GM18870 (cell line): ENCODE measurements at regions not wholly inside any gene's neighbourhood (a gene's known extent, or its start where the extent isn't known, plus 50 kb on each side); places are given as distances from the start of the nearest gene placed in this dataset.
"Not testable (repeated sequence)": the region's sequence is repeated elsewhere in the genome, so short reads cannot be mapped to it uniquely, and the experiment has no call there.

Experiments
- ATAC-seq: cut with Tn5 transposase; IDR thresholded peaks from one replicate; pipeline ENCODE4 v1.9.1; 2021; ENCODE audit warnings: moderate library complexity; ENCODE audit not compliant: unreplicated experiment

DNA sequence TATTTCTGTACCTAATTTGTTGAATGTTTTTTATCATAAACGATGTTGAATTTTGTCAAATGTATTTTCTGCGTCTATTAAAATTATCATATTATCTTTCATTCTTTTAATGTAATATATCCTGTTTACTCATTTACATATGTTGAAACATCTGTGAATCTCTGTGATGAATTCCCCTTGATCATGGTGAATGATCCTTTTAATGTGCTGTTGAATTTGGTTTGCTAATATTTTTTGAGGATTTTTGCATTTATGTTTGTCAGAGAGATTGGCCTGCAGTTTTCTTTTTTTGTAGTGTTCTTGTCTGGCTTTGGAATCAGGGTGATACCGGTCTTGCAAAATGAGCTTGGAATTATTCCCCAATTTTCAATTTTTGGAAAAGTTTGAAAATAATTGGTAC lies 569.3 kb upstream of the CCDC179 start:
- no peak for ATAC-seq

DNA sequence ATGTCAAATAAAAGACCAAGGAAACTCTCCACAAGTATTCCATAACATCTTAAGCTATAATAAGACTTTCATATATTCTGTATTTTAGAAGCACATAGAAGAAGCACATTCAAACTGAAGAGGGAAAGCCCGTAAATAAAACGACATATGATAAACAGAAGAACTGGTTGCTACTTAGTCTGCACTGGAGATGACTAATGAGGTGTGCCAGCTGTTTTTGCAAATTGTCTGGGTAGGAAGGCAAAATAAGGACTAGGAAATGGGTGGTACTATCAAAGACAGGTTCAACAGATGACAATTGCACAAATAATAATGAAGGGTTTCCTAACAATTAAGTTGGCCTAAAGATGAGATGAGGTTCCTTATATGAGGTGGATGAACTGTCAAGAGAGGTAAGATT lies 593.2 kb upstream of the CCDC179 start:
- no peak for ATAC-seq

DNA sequence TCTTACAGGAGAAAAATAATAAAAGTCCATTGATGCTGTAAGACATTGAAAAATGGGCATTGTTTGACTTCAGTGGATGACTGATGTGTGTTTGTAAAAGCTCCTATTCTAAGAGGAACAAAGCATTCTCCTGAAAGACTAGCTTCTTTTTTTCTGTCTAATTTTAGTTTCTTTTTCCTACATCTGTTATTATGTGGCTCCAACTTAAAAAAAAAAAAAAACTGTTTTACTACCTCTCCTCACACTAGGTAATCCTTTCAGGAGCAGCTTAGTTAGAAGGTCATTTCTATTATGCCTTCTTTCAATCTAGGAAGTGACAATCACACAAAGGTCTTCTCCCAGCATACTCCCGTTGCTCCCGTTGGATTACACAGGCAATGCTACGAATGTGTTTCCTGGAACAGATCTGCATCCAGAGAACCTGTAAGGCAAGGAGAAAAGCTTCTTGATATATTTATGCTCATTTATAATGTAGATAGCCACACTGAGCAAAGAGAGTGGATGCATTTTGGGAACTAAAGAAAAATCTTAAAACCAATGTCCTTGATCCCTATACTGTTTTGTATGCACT lies 595.1 kb upstream of the CCDC179 start:
- no peak for ATAC-seq

DNA sequence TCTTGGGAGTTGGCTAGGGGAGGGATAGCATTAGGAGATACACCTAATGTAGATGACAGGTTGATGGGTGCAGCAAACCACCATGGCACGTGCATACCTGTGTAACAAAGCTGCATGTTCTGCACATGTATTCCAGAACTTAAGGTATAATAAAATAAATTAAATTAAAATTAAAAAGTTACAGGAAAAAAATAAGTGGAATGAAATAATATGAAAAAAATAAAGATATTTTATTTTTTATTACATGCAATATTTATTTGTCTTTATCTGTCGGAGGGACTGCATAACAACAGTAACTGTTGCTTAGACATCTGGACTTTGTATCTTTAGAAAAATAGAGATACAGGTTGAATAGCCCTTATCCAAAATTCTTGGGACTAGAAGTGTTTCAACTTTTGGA lies 597.4 kb upstream of the CCDC179 start:
- no peak for ATAC-seq

DNA sequence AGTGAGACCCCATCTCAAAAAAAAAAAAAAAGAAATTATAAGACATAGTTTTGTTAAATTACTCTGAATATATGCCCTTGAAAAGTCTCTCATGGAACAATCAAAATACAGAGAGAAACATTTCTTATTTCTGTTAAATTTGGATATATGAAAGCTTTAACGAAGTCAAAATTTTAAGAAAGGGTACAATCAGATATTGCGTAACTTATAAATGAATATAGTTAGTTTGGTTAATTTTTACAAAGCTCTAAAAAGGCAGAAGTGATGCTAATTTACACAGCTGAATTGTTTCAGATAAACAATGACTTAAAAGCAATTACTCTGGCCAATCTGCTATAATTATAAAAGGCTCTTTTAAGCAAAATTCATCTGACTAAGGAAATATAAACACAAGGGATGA lies 611.6 kb upstream of the CCDC179 start:
- ATAC-seq: no peak

DNA sequence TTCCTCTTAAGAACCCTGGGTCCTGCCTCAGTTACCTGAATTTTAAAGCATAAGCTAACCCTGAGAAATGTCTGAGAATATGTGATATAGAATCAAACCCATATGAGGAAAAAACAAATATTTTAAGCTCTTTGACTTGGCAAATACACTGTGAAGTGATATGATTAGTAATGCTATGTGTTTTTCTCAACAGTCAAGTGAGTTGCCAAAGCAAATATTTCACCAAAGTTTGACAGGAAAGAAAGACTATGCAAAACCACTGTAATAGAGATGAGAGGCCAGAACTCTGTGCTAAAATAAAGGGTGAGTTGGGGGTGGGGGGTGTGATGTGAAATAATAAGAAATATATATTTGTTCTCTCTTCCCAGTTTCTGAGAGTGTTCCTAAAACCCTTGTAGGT lies 613.5 kb upstream of the CCDC179 start:
- no peak for ATAC-seq

DNA sequence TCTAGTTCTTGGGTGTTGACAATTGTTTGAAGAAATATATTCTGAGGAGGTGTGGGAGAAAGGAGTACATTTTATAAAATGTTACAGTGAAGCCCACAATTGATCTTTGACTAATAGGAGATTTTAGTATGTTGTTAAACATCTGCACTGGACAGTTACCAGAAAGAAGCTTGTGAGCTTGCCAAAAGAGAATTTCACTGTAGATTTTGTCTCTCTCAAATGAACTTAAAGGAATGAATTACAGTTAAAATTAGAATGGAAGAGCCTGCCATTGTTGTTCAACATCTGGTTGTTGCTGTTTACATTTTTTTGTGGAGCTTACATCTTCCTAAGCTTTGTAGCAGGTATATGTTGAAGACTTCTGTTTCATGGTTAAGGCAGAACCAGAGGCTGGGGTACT lies 620.5 kb upstream of the CCDC179 start:
- ATAC-seq: no peak

DNA sequence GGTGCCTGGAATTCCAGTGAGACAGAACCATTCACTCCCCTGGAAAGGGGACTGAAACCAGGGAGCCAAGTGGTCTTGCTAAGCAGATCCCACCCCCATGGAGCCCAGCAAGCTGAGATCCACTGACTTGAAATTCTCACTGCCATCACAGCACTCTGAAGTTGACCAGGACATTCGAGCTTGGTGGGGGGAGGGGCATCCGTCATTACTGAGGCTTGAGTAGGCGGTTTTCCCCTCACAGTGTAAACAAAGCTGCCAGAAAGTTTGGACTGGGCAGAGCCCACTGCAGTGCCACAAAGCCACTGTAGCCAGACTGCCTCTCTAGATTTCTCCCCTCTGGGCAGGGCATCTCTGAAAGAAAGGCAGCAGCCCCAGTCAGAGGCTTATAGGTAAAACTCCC lies 623.9 kb upstream of the CCDC179 start:
- ATAC-seq: not testable (repeated sequence)

DNA sequence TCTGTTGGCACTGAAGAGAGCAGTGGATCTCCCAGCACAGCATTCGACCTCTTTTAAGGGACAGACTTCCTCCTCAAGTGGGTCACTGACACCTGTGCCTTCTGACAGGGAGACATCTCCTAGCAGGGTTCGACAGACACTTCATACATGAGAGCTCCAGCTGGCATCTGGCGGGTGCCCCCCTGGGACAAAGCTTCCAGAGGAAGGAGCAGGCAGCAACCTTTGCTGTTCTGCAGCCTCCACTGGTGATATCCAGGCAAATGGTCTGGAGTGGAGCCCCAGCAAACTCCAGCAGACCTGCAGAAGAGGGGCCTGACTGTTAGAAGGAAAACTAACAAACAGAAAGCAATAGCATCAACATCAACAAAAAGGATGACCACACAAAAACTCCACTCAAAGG lies 624.3 kb upstream of the CCDC179 start:
- not testable (repeated sequence) for ATAC-seq

DNA sequence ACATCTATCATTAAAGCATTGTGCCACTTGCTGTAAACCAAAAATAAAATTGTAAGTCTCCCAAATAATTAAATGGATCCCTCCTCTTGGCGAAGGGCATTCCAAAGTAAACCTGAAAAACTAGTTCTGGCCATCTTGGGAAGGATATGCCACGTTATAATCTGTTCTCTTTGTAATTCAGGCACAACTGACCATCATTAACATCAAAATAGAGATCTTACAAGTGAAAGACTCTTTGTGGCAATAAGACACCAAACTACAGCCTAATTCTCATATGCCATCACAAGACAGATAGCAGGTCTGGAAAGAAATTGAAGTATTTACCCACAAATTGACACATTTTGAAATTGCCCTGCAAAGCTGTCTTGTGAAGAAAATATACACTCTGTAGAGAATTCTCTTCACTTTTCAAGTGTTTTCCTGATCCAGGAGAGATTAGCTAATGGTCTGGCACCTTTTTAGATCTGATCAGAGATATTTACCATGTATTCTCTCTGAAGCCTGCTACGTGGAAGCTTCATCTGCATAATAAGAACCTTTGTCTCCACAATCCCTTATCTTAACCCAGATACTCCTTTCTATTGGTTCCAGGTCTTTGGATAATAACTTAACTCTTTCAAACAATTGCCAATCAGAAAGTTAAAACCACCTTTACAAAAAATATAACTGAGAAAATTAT lies 630.4 kb upstream of the CCDC179 start:
- no peak for ATAC-seq

DNA sequence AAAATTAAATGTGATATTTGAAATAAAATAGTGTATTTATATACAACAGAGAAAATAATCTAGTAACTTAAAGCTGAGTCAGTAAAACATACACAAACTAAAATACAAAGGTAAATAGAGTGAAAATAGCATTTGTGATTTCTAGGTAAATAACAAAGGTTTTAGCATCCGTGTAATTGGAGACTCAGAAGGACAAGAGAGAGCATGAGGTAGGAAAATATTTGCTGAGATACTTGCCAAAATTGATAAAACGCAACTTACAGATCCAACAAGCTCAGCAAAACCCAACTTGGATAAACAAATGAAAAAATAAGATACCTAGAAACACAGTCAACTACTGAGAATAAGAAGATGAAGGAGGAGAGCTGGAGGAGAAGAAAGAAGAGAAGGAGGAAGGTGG lies 634.7 kb upstream of the CCDC179 start:
- ATAC-seq: no peak

DNA sequence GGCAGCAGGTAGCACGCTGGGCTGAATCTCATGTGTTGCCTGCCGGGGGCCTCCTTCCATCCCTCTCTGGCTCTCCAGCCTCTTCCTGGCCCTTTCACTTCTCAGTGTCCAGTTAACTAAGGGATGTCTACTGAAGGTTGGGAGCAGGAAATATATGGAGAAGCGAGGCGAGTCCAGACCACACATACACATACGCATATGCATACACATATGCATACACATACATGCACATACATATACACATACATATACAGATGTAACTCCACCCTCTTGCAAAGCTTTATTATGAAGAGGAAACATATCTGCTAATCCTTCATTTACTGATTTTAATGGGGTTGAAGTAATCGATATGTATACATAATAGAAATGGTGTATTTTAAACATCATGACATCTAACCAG lies 636.1 kb upstream of the CCDC179 start:
- ATAC-seq: no peak

DNA sequence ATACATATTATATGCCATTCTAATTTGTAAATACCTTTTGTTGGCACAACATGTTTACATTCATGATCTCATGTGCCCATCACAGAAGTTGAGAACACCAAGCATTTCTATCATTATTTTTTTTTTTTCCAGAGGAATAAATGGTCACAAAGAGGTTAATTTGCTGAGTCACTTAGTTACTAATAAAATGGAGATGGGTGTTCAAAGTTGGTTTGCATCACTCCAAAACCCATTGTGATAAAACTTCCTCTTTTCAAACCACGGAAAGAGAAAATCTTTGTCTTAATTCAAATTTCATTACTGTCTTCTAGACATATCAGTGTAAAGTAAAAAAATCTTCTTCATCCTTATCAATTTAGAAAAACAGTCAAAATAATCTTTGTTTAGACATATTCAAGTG lies 636.8 kb upstream of the CCDC179 start:
- ATAC-seq: no peak

DNA sequence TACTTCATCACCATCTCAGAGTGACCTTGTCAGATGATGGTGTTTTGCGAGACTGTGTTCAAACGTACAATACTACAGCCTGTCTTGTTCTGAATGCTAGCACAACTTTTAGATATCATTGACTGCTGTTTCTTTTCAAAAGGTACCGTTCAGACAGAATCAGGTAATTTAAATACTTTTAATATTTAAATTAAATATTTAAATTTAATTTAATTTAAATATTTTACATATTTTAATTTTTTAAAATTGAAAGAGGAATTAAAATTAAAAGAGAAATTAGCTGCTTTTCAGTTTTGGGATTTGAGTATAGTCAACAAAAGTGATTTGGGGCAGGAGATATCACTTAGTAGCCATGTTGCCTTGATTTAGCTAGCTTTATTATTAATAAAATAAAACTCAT lies 642.1 kb upstream of the CCDC179 start:
- ATAC-seq: no peak

DNA sequence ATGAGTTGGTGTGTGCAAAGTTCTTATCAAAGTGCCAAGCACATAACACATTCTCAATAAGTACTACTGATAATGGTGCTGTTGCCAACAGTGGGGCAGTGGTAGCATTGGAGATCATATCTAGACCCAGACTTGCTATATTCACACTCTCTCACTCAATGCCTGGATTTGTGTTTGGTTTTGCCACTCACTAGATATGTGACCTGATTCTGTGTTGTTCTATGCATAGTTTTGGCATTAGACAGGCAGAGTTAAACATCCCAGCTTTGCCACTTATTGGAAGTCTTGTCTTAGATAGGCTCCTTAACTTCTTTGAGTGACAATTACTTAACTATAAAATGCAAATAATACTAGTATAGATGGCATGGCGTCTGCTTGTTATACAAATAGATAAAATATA lies 642.6 kb upstream of the CCDC179 start:
- ATAC-seq: no peak

DNA sequence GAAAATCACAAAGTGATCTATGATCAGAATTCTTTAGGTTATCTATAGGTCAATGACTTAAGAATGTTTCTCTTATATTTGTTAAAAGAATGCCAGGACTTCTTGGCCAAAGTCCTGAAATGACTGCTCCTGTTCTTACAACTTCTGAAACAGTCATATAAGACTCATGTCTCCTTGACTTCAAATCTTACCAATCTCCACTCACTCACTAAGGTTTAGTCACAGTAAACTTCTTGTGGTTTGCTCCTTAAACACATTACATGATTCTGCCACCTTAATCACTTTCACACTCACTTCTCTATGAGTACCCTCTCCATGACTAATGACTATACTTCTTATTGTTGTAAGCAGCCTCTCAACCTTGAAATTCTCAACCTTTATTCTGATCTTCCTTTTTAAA lies 648.7 kb upstream of the CCDC179 start:
- ATAC-seq: peak; percentile 91

DNA sequence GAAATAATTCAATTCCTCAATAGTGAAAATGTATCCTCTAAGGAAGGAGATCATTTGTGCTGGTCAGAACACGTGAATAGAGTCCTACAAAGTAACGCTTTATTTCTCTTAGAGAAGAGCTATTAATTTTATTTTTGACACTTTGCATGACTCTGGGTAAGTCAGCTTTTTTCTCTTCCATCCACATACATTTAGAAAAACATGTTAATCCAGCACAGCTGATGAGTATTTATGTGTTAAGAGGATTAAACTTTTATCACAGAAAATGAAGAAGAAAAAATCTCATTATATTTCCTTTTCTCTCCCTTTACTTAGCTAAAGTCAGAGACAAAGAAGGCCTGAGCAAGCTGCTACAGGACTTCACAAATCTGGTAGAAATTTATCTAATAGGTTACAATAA lies 649.5 kb upstream of the CCDC179 start:
- ATAC-seq: no peak

DNA sequence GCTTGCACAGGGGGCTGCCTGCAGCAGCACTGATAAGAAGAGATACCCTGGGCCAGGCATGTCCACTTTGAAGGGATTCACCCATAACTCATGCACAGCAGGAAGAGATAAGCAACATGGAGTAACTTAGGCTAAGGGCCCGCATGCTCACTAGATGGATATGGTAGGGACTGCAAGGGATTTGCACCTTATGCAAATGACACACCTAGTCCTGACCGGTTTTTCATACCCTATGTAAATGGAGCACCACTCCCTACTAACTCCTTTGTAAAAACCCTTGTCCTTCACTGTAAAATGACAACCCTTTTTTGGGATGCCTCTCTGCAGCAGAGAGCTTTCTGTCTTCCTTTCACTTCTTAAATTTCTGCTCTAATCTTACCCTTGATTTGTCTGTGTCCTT lies 658.9 kb upstream of the CCDC179 start:
- ATAC-seq: no peak

DNA sequence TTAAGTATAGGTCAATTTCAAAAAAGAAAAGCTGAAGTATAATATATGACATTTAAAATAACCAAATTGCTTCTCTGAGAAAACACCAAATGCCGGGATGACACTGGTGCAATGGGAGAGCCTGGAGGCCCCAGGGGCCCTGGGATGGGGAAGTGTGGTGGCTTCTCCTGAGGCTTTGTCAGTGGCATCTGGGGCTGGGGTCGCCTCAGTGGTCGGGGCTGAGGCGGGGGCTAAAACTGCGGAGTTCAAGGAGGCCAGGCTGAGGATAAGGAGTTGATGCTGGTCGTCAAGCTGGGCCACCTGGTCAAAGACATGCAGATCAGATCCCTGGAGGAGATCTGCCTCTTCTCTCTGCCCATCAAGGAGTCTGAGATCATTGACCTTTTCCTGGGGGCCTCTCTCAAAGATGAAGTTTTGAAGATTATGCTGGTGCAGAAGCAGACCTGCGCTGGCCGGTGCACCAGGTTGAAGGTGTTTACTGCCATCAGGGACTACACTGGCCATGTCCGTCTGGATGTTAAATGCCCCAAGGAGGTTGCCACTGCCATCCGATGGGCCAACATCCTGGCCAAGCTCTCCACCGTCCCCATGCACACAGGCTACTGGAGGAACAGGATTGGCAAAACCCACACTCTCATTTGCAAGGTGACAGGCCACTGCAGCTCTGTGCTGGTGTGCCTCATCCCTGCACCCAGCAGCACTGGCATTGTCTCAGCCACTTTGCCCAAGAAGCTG lies 660.1 kb upstream of the CCDC179 start:
- no peak for ATAC-seq

DNA sequence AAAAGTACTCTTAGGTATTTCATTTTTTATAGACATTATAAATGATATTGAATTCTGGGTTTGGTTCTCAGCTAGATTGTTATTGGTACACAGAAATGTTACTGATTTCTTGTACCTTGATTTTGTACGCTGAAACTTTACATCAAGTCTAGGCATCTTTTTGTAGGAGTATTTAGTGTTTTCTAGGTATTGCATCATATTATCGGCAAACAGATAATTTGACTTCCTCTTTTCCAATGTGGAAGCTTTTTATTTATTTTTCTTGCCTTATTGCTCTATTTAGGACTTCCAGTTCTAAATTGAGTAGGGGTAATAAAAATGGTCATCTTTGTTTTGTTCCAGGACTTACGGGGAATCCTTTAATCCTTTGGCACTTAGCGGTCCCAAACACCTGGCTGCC lies 676.6 kb upstream of the CCDC179 start:
- no peak for ATAC-seq

DNA sequence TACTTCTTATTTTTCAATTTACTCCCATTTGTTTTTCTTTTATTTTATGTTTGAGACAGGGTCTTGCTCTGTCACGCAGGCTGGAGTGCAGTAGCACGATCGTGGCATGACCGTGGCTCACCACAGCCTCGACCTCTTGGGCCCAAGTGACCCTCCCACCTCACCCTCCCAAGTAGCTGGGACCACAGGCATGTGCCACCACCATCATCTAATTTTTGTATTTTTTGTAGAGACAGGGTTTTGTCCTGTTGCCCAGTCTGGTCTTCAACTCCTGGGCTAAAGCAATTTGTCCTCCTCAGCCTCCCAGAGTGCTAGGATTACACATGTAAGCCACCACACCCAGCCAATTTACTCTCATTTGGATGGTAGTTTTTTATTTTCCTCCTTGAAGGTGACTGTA lies 679.3 kb upstream of the CCDC179 start:
- ATAC-seq: no peak

DNA sequence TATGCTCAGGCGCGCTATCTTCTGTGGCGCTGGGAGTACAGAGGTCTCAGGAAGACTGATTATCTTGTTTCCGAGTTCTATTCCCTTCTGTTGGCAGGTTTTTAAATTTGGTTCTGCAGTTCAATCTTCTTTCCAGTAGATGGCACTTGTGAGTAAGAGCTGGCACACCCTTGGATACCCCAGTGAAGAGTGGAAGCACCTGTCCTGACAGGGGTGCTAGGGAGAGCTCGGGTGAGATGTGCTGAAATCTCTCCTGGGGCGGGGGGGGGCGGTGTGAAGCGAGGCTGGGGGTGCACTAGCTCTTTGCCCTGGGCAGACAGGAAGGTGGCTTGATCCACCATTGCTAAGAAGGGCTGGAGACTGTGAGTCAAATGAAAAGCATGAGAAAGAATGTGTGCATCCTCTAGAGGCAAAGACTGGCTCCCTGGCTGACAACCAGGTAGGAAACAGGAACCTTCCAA lies 679.9 kb upstream of the CCDC179 start:
- ATAC-seq: peak; percentile 95
